Activated naive CD4-positive, alpha-beta T cell treated with anti-CD3 and anti-CD28 coated beads, Interleukin-2, amount 50 U/mL, for 24 hours (primary cell): ENCODE measurements at regions not wholly inside any gene's neighbourhood (a gene's known extent, or its start where the extent isn't known, plus 50 kb on each side); places are given as distances from the start of the nearest gene placed in this dataset.

Source experiments
- H3K27ac Mint-ChIP-seq: one replicate; pipeline ENCODE4 v1.8.0; 2021; ENCODE audit warnings: mild to moderate bottlenecking, mixed read lengths
- H3K27me3 Mint-ChIP-seq: one replicate; pipeline ENCODE4 v1.8.0; 2021; ENCODE audit warnings: mixed read lengths
- H3K36me3 Mint-ChIP-seq: one replicate; pipeline ENCODE4 v1.8.0; 2021; ENCODE audit warnings: mixed read lengths
- H3K4me1 Mint-ChIP-seq: one replicate; pipeline ENCODE4 v1.8.0; 2021; ENCODE audit warnings: mixed read lengths
- H3K4me3 Mint-ChIP-seq: one replicate; pipeline ENCODE4 v1.8.0; 2021; ENCODE audit warnings: mild to moderate bottlenecking, mixed read lengths
- H3K9me3 Mint-ChIP-seq: one replicate; pipeline ENCODE4 v1.8.0; 2021; ENCODE audit warnings: mixed read lengths

GRCh38 chr12:77736219-77736965 is 94.3 kb upstream of the NAV3 start:
- no peak overlapping the region for H3K27ac Mint-ChIP-seq

DNA sequence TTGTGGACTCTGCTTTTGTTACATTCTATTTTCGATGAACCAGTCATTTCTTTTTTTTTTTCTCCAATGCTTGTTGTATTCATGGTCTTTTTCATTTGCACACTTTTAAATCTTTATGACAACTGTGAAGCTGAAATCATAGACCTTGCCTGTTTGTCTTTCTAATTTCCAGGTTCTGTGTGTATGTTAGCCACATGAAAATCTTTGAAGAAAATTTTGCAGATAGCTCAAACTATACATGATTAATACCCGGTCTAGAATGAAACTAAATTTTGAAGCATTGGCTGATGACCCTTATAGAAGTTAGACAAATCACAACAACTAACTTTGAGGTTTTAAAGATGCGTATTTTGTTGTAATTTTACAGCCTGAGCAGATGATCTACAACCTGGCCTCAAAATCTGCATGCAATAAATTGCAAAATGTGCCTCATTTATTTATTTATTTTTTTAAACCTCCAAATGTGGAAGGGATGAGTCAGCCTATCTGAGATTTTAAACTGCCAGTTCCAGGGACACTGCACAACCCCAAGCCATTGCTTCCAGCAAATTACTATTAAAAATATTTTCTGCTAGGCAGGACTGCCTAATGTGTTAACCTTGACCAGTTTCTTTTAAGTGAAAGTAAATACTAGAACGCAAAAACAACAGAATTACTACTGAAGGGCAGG is 96.3 kb upstream of the NAV3 start:
- Mint-ChIP-seq H3K4me3 (no peak overlapping the region), H3K9me3 (peaks cover 4% of the 10 kb centered on the region), H3K27ac (no peak overlapping the region), H3K4me1 (no peaks in the 10 kb centered on the region), H3K27me3 (no peaks in the 10 kb centered on the region), H3K36me3 (no peaks in the 10 kb centered on the region)

More at GRCh38 chr12:77736219-77736965, 94.3 kb upstream of the NAV3 start:
- H3K9me3 Mint-ChIP-seq, result peaks cover 5% of the 10 kb centered on the region
- H3K36me3 Mint-ChIP-seq, result no peaks in the 10 kb centered on the region
- no peak overlapping the region for H3K4me3 Mint-ChIP-seq
- H3K27me3 Mint-ChIP-seq, result no peaks in the 10 kb centered on the region
- H3K4me1 Mint-ChIP-seq, result no peaks in the 10 kb centered on the region

DNA sequence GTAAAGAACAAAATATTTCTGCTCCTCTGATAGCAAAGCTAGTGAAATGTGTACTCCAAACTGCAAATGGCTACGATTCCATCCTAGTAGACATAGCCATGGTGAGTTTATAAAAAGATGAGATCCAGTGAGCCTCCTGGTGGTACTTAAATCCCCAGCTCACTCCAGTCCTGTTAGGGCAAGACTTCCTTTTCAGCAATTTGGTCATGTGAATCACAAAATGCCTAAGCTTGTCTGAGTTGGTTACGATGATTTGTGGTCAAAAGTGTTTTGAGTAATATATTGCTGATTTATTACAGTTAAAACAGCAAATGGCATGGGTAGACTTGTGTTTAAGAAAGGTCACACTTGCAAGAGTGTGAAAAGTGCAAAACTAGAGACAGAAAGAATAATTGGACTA is 102.7 kb upstream of the NAV3 start:
- Mint-ChIP-seq H3K36me3 (no peaks in the 10 kb centered on the region), H3K4me3 (no peak overlapping the region), H3K9me3 (peaks cover 23% of the 10 kb centered on the region), H3K27ac (no peak overlapping the region), H3K27me3 (no peaks in the 10 kb centered on the region), H3K4me1 (no peaks in the 10 kb centered on the region)

DNA sequence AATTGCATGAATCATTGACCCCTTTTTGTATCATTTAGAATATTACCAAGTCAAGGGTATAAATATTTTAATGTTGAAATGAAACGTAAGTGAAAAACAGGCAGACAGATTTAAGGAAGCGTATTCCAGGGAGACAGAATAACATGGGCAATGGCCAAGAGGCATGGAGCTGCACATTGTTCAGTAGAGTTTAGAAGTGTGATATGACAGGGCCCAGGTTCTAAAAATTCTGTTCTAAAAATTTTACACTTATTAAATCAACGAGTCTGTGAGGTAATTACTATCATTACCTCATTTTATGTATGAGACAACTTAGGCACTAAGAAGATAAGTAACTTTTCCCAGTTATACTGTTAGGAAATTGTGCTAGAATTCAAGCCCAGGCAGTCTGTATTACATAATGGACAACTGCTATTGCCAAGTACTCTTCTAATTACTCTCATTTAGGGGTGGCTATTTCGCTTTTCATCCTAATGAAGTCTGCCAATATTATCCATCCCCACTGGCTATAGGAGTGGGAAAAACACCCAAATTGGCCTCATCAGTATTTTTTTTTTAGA is 103.2 kb upstream of the NAV3 start:
- Mint-ChIP-seq H3K27me3 (no peaks in the 10 kb centered on the region), H3K27ac (no peak overlapping the region), H3K4me3 (no peak overlapping the region), H3K36me3 (no peaks in the 10 kb centered on the region), H3K4me1 (no peaks in the 10 kb centered on the region), H3K9me3 (peaks cover 23% of the 10 kb centered on the region)

GRCh38 chr12:77725611-77726010 is 105.1 kb upstream of the NAV3 start:
- no peaks in the 10 kb centered on the region for H3K36me3 Mint-ChIP-seq
- H3K27ac Mint-ChIP-seq, result no peak overlapping the region
- no peaks in the 10 kb centered on the region for H3K27me3 Mint-ChIP-seq
- no peaks in the 10 kb centered on the region for H3K4me1 Mint-ChIP-seq
- peaks cover 23% of the 10 kb centered on the region for H3K9me3 Mint-ChIP-seq
- no peak overlapping the region for H3K4me3 Mint-ChIP-seq

DNA sequence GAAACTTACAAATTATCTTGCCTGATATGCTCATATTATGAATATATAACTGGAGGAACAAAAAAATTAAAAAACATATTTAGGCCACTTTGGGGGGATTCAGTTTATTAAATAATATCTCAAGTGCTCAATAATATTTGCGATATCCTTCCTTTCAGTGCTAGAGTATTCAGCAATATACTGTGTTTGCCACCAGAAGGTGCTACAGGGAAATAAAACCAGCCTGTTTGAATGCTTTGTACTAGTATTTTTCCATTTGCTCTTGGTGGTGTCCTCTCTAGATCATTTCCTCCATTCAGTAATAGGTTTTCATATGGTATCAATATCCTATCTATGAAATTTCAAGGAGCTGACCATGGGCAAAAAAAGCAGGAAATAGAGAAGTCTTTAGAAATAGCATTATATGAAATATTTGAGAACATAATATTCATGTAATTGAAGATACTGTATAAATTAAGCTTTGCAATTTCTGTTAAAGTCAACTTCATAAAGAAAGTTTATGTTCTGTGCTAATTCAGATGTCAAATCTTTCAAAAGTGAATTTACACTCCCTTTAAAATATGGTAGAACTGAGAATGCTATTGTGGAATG is 106.2 kb upstream of the NAV3 start:
- peaks cover 19% of the 10 kb centered on the region for H3K9me3 Mint-ChIP-seq
- no peak overlapping the region for H3K27ac Mint-ChIP-seq
- H3K36me3 Mint-ChIP-seq, result no peaks in the 10 kb centered on the region
- no peaks in the 10 kb centered on the region for H3K4me1 Mint-ChIP-seq
- no peaks in the 10 kb centered on the region for H3K27me3 Mint-ChIP-seq
- H3K4me3 Mint-ChIP-seq, result no peak overlapping the region

GRCh38 chr12:77723308-77723707 is 107.4 kb upstream of the NAV3 start:
- Mint-ChIP-seq H3K27me3 (no peaks in the 10 kb centered on the region), H3K4me3 (no peak overlapping the region), H3K4me1 (no peaks in the 10 kb centered on the region), H3K9me3 (peaks cover 24% of the 10 kb centered on the region), H3K36me3 (no peaks in the 10 kb centered on the region), H3K27ac (no peak overlapping the region)

GRCh38 chr12:77722536-77722935 is 108.2 kb upstream of the NAV3 start:
- Mint-ChIP-seq H3K36me3 (no peaks in the 10 kb centered on the region), H3K4me1 (no peaks in the 10 kb centered on the region)

GRCh38 chr12:77720258-77720657 is 110.4 kb upstream of the NAV3 start:
- H3K9me3 Mint-ChIP-seq, result peaks cover 5% of the 10 kb centered on the region
- H3K36me3 Mint-ChIP-seq, result no peaks in the 10 kb centered on the region
- no peaks in the 10 kb centered on the region for H3K27me3 Mint-ChIP-seq
- no peak overlapping the region for H3K4me3 Mint-ChIP-seq
- H3K4me1 Mint-ChIP-seq, result no peaks in the 10 kb centered on the region
- no peak overlapping the region for H3K27ac Mint-ChIP-seq

More at GRCh38 chr12:77722536-77722935, 108.2 kb upstream of the NAV3 start:
- Mint-ChIP-seq H3K27me3 (no peaks in the 10 kb centered on the region), H3K4me3 (no peak overlapping the region), H3K27ac (no peak overlapping the region), H3K9me3 (peaks cover 24% of the 10 kb centered on the region)

GRCh38 chr12:77710209-77710608 is 120.5 kb upstream of the NAV3 start:
- Mint-ChIP-seq H3K27me3 (no peaks in the 10 kb centered on the region), H3K4me1 (no peaks in the 10 kb centered on the region), H3K4me3 (no peak overlapping the region), H3K27ac (no peak overlapping the region), H3K36me3 (no peaks in the 10 kb centered on the region), H3K9me3 (no peaks in the 10 kb centered on the region)

DNA sequence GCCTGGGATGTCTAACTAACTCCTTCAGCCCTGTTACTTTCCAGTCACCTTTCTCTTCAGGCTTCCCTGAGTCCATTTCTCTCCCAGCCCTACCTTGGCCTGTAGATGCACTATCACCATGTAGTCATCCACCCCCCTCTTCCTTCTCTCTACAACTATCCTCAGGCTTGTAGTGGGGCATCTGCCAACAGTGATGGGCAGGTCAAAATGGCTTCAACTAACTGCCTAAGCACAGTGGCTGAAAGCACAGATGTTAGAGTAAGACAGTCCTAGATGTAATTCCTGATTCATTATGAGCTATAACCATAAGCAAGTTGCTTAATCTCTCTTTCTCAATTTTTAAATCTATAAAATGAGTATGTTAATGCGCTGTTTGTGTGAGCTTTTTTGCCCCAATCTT is 133.6 kb upstream of the NAV3 start:
- peaks cover 6% of the 10 kb centered on the region for H3K9me3 Mint-ChIP-seq
- no peak overlapping the region for H3K27ac Mint-ChIP-seq
- H3K4me1 Mint-ChIP-seq, result no peaks in the 10 kb centered on the region
- no peaks in the 10 kb centered on the region for H3K36me3 Mint-ChIP-seq
- no peaks in the 10 kb centered on the region for H3K27me3 Mint-ChIP-seq
- no peak overlapping the region for H3K4me3 Mint-ChIP-seq

GRCh38 chr12:77696183-77696582 is 134.5 kb upstream of the NAV3 start:
- no peaks in the 10 kb centered on the region for H3K27me3 Mint-ChIP-seq
- no peaks in the 10 kb centered on the region for H3K36me3 Mint-ChIP-seq
- no peaks in the 10 kb centered on the region for H3K4me1 Mint-ChIP-seq
- H3K9me3 Mint-ChIP-seq, result peaks cover 6% of the 10 kb centered on the region
- H3K27ac Mint-ChIP-seq, result no peak overlapping the region
- no peak overlapping the region for H3K4me3 Mint-ChIP-seq

- no peaks in the 10 kb centered on the region for H3K9me3 Mint-ChIP-seq
- no peaks in the 10 kb centered on the region for H3K36me3 Mint-ChIP-seq
- H3K27ac Mint-ChIP-seq, result no peak overlapping the region
- no peak overlapping the region for H3K4me3 Mint-ChIP-seq
- H3K27me3 Mint-ChIP-seq, result no peaks in the 10 kb centered on the region
- no peaks in the 10 kb centered on the region for H3K4me1 Mint-ChIP-seq
Observed at GRCh38 chr12:77689510-77690086, 141.1 kb upstream of the NAV3 start.

DNA sequence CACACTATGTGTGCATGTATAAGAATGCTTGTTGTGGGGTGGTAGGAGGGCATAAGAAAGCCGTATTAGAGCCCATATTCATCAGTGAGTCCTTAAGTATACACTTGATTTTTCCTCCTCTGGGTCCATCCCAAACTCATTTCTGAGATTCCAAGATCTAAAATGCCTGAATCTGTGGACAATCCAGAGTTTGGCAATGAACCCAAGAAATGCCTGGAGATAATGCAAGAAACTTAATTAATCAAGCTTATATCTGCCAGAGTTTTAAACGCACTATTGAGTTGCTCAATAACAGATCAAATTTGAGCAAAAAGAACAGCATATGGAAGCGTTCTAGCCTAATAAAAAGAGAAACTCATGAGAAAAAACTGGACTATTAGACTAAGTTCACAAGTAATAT is 143.4 kb upstream of the NAV3 start:
- Mint-ChIP-seq H3K9me3 (no peaks in the 10 kb centered on the region), H3K27me3 (no peaks in the 10 kb centered on the region), H3K36me3 (no peaks in the 10 kb centered on the region), H3K4me1 (no peaks in the 10 kb centered on the region), H3K4me3 (no peak overlapping the region), H3K27ac (no peak overlapping the region)

GRCh38 chr12:77686760-77687159 is 143.9 kb upstream of the NAV3 start:
- no peak overlapping the region for H3K4me3 Mint-ChIP-seq
- H3K9me3 Mint-ChIP-seq, result no peaks in the 10 kb centered on the region
- no peaks in the 10 kb centered on the region for H3K4me1 Mint-ChIP-seq
- H3K27me3 Mint-ChIP-seq, result no peaks in the 10 kb centered on the region
- H3K27ac Mint-ChIP-seq, result no peak overlapping the region
- no peaks in the 10 kb centered on the region for H3K36me3 Mint-ChIP-seq

GRCh38 chr12:77685901-77686300 is 144.8 kb upstream of the NAV3 start:
- Mint-ChIP-seq H3K4me3 (no peak overlapping the region), H3K27ac (no peak overlapping the region), H3K9me3 (no peaks in the 10 kb centered on the region), H3K36me3 (no peaks in the 10 kb centered on the region), H3K4me1 (no peaks in the 10 kb centered on the region), H3K27me3 (no peaks in the 10 kb centered on the region)
